HEK293T (cell line): ENCODE measurements at regions not wholly inside any gene's neighbourhood (a gene's known extent, or its start where the extent isn't known, plus 50 kb on each side); places are given as distances from the start of the nearest gene placed in this dataset.

ENCODE experiments used
- CTCF ChIA-PET: fragments of 350-600 bp; formaldehyde crosslinking; extraction: SDS; loops from one replicate; lab custom pipeline; 2021; ENCODE audit warnings: antibody characterized with exemption, inconsistent platforms; lab: Yijun Ruan, JAX
- POLR2A ChIA-PET: fragments of 350-600 bp; formaldehyde crosslinking; extraction: SDS; loops from one replicate; lab custom pipeline; 2020; ENCODE audit warnings: antibody characterized with exemption, inconsistent platforms; lab: Yijun Ruan, JAX
- DNase-seq: peaks from one replicate; pipeline ENCODE4 v3.0.0; 2012; ENCODE audit warnings: mixed read lengths; ENCODE audit errors: extremely low spot score
- ARNT ChIP-seq: fragments of 450-650 bp; IDR thresholded peaks from 2 replicates; pipeline ENCODE4 v1.6.1; 2017; ENCODE audit warnings: mild to moderate bottlenecking
- BHLHE40 ChIP-seq: fragments of 450-650 bp; IDR thresholded peaks from 2 replicates; pipeline ENCODE4 v1.6.1; 2016; ENCODE audit warnings: mild to moderate bottlenecking, moderate library complexity, borderline replicate concordance
- CTBP1 ChIP-seq: fragments of 450-650 bp; IDR thresholded peaks from 2 replicates; pipeline ENCODE4 v1.6.1; 2016; ENCODE audit warnings: borderline replicate concordance
- ELF4 ChIP-seq: fragments of 450-650 bp; IDR thresholded peaks from 2 replicates; pipeline ENCODE4 v1.6.1; 2017; ENCODE audit warnings: antibody characterized with exemption
- FOXA1 ChIP-seq: fragments of 450-650 bp; IDR thresholded peaks from 2 replicates; pipeline ENCODE4 v1.6.1; 2016; ENCODE audit warnings: mild to moderate bottlenecking
- FOXK2 ChIP-seq: fragments of 450-650 bp; IDR thresholded peaks from 2 replicates; pipeline ENCODE4 v1.6.1; 2016; ENCODE audit warnings: mild to moderate bottlenecking
- FOXM1 ChIP-seq: fragments of 450-650 bp; IDR thresholded peaks from 2 replicates; pipeline ENCODE4 v1.6.1; 2017; ENCODE audit warnings: mild to moderate bottlenecking, borderline replicate concordance
- HDGF ChIP-seq: fragments of 450-650 bp; IDR thresholded peaks from 2 replicates; pipeline ENCODE4 v1.6.1; 2017; ENCODE audit warnings: antibody characterized with exemption, borderline replicate concordance
- L3MBTL2 ChIP-seq: fragments of 450-650 bp; conservative IDR thresholded peaks from 2 replicates; pipeline ENCODE4 v1.6.1; 2016; ENCODE audit warnings: mild to moderate bottlenecking
- LEF1 ChIP-seq: fragments of 450-650 bp; IDR thresholded peaks from 2 replicates; pipeline ENCODE4 v1.6.1; 2017; ENCODE audit warnings: mild to moderate bottlenecking, borderline replicate concordance
- NFRKB ChIP-seq: fragments of 450-650 bp; IDR thresholded peaks from 2 replicates; pipeline ENCODE4 v1.6.1; 2016; ENCODE audit warnings: mild to moderate bottlenecking, moderate library complexity
- SP1 ChIP-seq: fragments of 450-650 bp; IDR thresholded peaks from 2 replicates; pipeline ENCODE4 v1.6.1; 2017
- SUZ12 ChIP-seq: fragments of 450-650 bp; IDR thresholded peaks from 2 replicates; pipeline ENCODE4 v1.6.1; 2016; ENCODE audit warnings: mild to moderate bottlenecking
- TARDBP ChIP-seq: fragments of 450-650 bp; IDR thresholded peaks from 2 replicates; pipeline ENCODE4 v1.6.1; 2016
- ZNF384 ChIP-seq: fragments of 450-650 bp; IDR thresholded peaks from 2 replicates; pipeline ENCODE4 v1.6.1; 2016
- TF ChIP-seq, protein P1 (sequence below): fragments of 450-650 bp; IDR thresholded peaks from 2 replicates; pipeline ENCODE4 v1.6.1; 2016

DNA sequence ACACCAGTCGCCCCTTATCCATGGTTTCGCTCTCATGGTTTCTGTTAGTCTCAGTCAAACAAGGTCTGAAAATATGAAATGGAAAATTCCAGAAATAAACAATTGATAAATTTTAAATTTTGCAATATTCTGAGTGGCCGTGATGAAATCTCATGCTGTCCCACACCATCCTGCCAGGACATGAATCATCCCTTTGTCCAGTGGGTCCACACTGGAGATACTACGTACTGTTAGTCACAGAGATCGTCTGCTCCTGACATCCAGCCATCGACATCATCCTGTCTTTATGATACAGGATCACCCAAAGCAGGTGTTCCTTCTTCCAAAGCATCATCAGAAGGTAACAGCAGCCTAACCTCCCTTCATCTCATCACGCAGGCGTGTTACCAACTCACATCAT is 76.5 kb upstream of the MSX1 start:
- TF ChIP-seq FOXK2: no peak
- TF ChIP-seq FOXM1: no peak
- no peak for TF ChIP-seq NFRKB
- TF ChIP-seq FOXA1: no peak
- TF ChIP-seq HDGF: no peak
- no peak for TF ChIP-seq ZNF384
- TF ChIP-seq ELF4: no peak
- no peak for TF ChIP-seq TARDBP
- DNase-seq: no peak
- CTCF ChIA-PET: no interaction called here
- POLR2A ChIA-PET: no interaction called here

DNA sequence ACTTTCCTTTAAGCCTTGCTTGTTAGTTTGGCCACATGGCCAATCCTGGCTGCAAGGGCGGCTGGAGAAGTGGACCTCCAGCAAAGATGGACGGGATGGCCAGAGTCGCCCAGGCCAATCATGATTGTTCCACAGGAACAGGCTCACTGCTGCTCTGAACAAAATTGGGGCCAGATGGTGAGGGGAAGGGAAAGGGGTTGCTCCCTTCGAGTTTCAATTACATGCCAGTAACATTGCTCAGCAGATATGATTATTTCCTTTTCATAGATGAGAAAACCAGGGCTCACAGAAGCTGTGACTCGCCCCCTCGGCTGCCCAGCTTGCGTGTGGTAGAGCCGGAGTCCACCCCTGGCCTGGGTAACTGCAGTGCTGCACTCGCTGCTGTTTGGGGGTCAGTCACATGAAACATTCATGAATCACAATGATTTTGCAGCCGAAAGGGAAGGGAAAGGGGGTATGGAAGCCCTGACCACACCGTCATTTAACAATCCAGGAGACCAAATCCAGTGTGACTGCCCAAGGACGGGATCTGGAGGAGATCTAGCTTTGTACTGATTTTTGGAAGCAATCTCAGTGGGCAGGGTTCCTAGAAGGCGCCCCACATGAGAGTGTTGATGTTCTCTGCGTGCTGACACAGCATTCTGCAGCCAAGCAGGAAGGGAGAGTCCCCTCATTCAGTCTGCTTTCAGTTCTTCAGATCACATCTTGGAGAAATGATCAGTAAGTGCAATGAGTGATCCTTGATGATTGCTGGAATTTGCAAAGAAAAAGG is 77.3 kb upstream of the MSX1 start:
- DNase-seq: no peak
- ChIA-PET POLR2A (no interaction called here), CTCF (no interaction called here)
- TF ChIP-seq CTBP1 (no peak), SP1 (no peak)

DNA sequence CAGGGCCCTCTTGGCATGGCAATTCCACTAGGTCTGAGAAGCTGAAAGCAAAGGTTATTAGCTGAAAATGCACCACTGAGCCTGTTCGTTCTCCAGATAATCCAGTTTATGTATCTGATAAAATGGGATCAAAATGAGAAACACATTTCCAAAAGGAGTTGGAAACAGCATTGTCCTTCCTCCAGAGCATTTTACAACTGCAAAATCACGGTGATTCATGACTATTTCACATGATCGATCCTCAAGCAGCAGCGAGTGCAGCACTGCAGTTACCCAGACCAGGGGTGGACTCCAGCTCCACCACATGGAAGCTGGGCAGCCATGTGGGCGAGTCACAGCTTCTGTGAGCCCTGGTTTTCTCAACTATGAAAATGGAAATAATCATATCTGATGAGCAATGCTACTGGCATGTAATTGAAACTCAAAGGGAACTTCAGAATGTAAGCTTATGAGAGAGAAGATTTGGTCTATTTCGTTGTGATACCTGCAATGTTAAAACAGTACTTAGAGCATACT is 78.7 kb upstream of the MSX1 start:
- TF ChIP-seq, protein P1, sequence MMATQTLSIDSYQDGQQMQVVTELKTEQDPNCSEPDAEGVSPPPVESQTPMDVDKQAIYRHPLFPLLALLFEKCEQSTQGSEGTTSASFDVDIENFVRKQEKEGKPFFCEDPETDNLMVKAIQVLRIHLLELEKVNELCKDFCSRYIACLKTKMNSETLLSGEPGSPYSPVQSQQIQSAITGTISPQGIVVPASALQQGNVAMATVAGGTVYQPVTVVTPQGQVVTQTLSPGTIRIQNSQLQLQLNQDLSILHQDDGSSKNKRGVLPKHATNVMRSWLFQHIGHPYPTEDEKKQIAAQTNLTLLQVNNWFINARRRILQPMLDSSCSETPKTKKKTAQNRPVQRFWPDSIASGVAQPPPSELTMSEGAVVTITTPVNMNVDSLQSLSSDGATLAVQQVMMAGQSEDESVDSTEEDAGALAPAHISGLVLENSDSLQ: no peak
- ChIA-PET CTCF (no interaction called here), POLR2A (no interaction called here)
- DNase-seq: no peak

DNA sequence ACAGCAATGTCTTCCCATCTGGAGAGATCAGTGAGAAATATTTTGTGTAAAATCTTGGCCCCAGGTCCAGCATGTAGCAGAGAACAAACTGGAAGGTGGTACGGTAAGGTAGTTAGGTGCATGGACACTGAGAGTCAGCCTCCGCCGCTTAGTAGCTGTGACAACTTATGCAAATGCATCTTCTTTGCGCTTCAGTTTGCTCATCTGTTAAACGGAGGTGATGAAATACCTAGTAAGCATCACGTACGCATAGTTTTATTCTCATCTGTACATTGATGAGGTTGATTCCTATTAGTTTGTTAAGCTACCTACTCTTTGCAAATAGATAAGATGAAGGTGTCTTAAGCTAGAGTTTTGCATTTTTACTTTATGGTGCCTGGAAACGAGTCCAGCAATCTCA is 80.0 kb upstream of the MSX1 start:
- CTCF ChIA-PET: no interaction called here
- no peak for TF ChIP-seq ARNT
- TF ChIP-seq TARDBP: no peak
- TF ChIP-seq ELF4: no peak
- no peak for TF ChIP-seq L3MBTL2
- TF ChIP-seq CTBP1: no peak
- no peak for TF ChIP-seq FOXK2
- TF ChIP-seq, protein P1: no peak
- no peak for TF ChIP-seq SP1
- no peak for TF ChIP-seq FOXA1
- no peak for TF ChIP-seq SUZ12
- TF ChIP-seq NFRKB: no peak
- no peak for DNase-seq
- POLR2A ChIA-PET: no interaction called here

DNA sequence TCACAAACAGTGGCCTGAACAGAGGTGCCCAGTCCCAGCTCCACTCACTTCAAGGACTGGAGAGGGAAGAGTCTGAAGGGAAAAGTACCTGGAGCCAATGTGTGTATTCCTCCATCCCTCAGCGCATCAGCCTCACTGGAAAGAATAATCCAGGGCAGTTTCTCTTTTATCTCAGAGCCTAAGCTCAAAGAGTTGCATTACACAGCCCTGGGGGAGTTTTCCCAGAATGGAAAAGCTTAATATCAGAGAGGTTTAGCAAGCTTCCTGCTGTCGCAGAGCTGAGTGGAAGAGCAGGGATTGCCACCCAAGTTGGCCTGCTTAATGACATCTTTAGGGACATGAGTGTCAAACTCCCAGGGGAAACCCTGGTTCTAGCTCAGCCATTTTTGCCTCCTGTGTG is 80.4 kb upstream of the MSX1 start:
- POLR2A ChIA-PET: no interaction called here
- TF ChIP-seq, protein P1: no peak
- TF ChIP-seq SP1 (no peak), FOXA1 (no peak), CTBP1 (no peak), FOXK2 (no peak), FOXM1 (no peak), ELF4 (no peak), NFRKB (no peak), L3MBTL2 (no peak), SUZ12 (no peak), ZNF384 (no peak), BHLHE40 (no peak), HDGF (no peak), ARNT (no peak), TARDBP (no peak)
- CTCF ChIA-PET: no interaction called here
- no peak for DNase-seq

DNA sequence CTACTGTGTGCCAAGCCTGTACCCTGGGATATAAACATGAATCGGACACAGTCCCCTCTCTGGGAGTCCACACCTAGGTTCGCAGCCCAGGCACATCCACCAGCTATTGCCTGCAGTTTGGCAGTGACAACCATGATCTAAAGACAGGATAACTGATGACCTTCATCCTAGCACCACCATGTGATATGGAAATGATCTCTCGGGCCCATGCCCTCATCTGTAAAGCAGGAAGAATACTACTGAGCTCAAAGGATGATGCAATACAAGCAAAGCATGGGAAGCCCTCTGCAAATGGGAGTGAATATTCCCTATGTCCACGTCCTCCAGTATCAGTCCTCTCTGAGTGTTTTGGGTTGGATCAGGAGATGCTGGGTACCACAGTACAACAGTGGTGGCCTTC is 80.9 kb upstream of the MSX1 start:
- DNase-seq: no peak
- ChIA-PET POLR2A (no interaction called here), CTCF (no interaction called here)
- no peak for TF ChIP-seq SUZ12
- TF ChIP-seq FOXK2: no peak
- no peak for TF ChIP-seq SP1
- TF ChIP-seq BHLHE40: no peak
- TF ChIP-seq CTBP1: no peak
- TF ChIP-seq LEF1: no peak
- TF ChIP-seq ELF4: no peak

DNA sequence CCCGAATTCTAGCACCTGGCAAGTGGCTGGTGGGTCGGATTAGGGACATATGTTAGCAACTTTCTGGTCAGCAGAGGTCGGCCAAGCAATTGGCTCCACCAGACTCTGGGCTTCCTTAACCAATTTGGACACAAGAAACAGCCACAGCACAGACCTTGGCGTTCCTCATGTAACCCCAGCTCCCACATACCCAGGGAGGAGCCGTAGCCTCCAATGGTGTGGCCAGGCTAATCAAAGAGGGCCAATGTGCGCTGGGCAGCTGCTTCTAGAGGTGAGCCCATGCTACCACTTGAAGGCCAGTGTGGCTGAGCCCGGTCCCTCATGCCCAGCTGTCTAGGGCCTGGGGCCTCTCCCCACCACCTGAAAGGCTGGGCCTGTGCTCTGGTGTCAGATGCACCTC is 82.5 kb upstream of the MSX1 start:
- CTCF ChIA-PET: no interaction called here
- POLR2A ChIA-PET: no interaction called here
- no peak for TF ChIP-seq FOXK2
- no peak for TF ChIP-seq NFRKB
- TF ChIP-seq BHLHE40: no peak
- TF ChIP-seq ARNT: no peak
- TF ChIP-seq SP1: no peak
- no peak for TF ChIP-seq FOXA1
- TF ChIP-seq FOXM1: no peak
- no peak for TF ChIP-seq LEF1
- no peak for DNase-seq
